SK-N-SH treated with all-trans-retinoic acid at 6 μM for 48 hours (cell line): ENCODE measurements at regions not wholly inside any gene's neighbourhood (a gene's known extent, or its start where the extent isn't known, plus 50 kb on each side); places are given as distances from the start of the nearest gene placed in this dataset.
"Not testable (repeated sequence)": the region's sequence is repeated elsewhere in the genome, so short reads cannot be mapped to it uniquely, and the experiment has no call there.

ENCODE experiments used
- ATAC-seq: fragments of 200-7000 bp; cut with Tn5 transposase; 3 replicates; pipeline ENCODE4 v1.9.1; 2020; ENCODE audit warnings: mild to moderate bottlenecking, moderate library complexity
- ARNTL ChIP-seq: fragments of 450-650 bp; formaldehyde crosslinking; IDR thresholded peaks from 2 replicates; pipeline ENCODE4 v1.5.0; 2020; ENCODE audit warnings: low read depth, mild to moderate bottlenecking, moderate library complexity, borderline replicate concordance
- BACH2 ChIP-seq: fragments of 250-450 bp; sonication (Bioruptor Pico); IDR thresholded peaks from 2 replicates; pipeline ENCODE4 v1.9.0; 2021; ENCODE audit warnings: mild to moderate bottlenecking, borderline replicate concordance
- CSRNP3 ChIP-seq: fragments of 250-450 bp; sonication (Bioruptor Pico); IDR thresholded peaks from 2 replicates; pipeline ENCODE4 v1.5.1; 2021; ENCODE audit warnings: mild to moderate bottlenecking, moderate library complexity
- ESRRG ChIP-seq: fragments of 250-450 bp; sonication (Bioruptor Pico); IDR thresholded peaks from 2 replicates; pipeline ENCODE4 v1.6.1; 2021; ENCODE audit warnings: mild to moderate bottlenecking
- PPARA ChIP-seq: fragments of 250-450 bp; sonication (Bioruptor Pico); IDR thresholded peaks from 2 replicates; pipeline ENCODE4 v1.5.0; 2020; ENCODE audit warnings: mild to moderate bottlenecking, borderline replicate concordance
- RARB ChIP-seq: fragments of 250-450 bp; sonication (Bioruptor Pico); IDR thresholded peaks from 2 replicates; pipeline ENCODE4 v1.8.0; 2021; ENCODE audit warnings: mild to moderate bottlenecking, moderate library complexity
- SNAI2 ChIP-seq: fragments of 250-450 bp; sonication (Bioruptor Pico); IDR thresholded peaks from 2 replicates; pipeline ENCODE4 v1.5.0; 2020; ENCODE audit warnings: mild to moderate bottlenecking, moderate library complexity
- TCF4 ChIP-seq: fragments of 250-450 bp; sonication (Bioruptor Pico); IDR thresholded peaks from 2 replicates; pipeline ENCODE4 v1.8.0; 2021; ENCODE audit warnings: mild to moderate bottlenecking, moderate library complexity, borderline replicate concordance
- TOX ChIP-seq: fragments of 250-450 bp; sonication (Bioruptor Pico); IDR thresholded peaks from 2 replicates; pipeline ENCODE4 v1.8.0; 2021; ENCODE audit warnings: mild to moderate bottlenecking, moderate library complexity, borderline replicate concordance
- ZC3H10 ChIP-seq: fragments of 250-450 bp; sonication (Bioruptor Pico); IDR thresholded peaks from 2 replicates; pipeline ENCODE4 v1.5.1; 2021; ENCODE audit warnings: mild to moderate bottlenecking, moderate library complexity
- ZFP3 ChIP-seq: fragments of 250-450 bp; sonication (Bioruptor Pico); IDR thresholded peaks from 2 replicates; pipeline ENCODE4 v1.5.0; 2020; ENCODE audit warnings: mild to moderate bottlenecking, moderate library complexity
- ZFP30 ChIP-seq: fragments of 450-650 bp; formaldehyde crosslinking; IDR thresholded peaks from 2 replicates; pipeline ENCODE4 v1.5.0; 2022; ENCODE audit warnings: mild to moderate bottlenecking, moderate library complexity
- ZNF565 ChIP-seq: fragments of 450-650 bp; formaldehyde crosslinking; conservative IDR thresholded peaks from 2 replicates; pipeline ENCODE4 v1.5.0; 2020; ENCODE audit warnings: low read depth, mild to moderate bottlenecking, moderate library complexity
- ZNF70 ChIP-seq: fragments of 450-650 bp; formaldehyde crosslinking; IDR thresholded peaks from 2 replicates; pipeline ENCODE4 v1.5.0; 2020; ENCODE audit warnings: mild to moderate bottlenecking, moderate library complexity
- ZNF8 ChIP-seq: fragments of 450-650 bp; formaldehyde crosslinking; IDR thresholded peaks from 2 replicates; pipeline ENCODE4 v1.5.0; 2020; ENCODE audit warnings: mild to moderate bottlenecking, moderate library complexity
- TF ChIP-seq, protein P1 (sequence below): fragments of 250-450 bp; sonication (Bioruptor Pico); IDR thresholded peaks from 2 replicates; pipeline ENCODE4 v1.5.0; 2020; ENCODE audit warnings: mild to moderate bottlenecking, moderate library complexity
- TF ChIP-seq, protein P2 (sequence below): fragments of 250-450 bp; sonication (Bioruptor Pico); IDR thresholded peaks from 2 replicates; pipeline ENCODE4 v1.8.0; 2021; ENCODE audit warnings: low read depth, mild to moderate bottlenecking, moderate library complexity, borderline replicate concordance
- TF ChIP-seq, protein P3 (sequence below): fragments of 250-450 bp; sonication (Bioruptor Pico); IDR thresholded peaks from 2 replicates; pipeline ENCODE4 v1.5.1; 2020; ENCODE audit warnings: low read depth, mild to moderate bottlenecking, moderate library complexity
- TF ChIP-seq, protein P4 (sequence below): fragments of 250-450 bp; sonication (Bioruptor Pico); IDR thresholded peaks from 2 replicates; pipeline ENCODE4 v1.8.0; 2020; ENCODE audit warnings: mild to moderate bottlenecking, moderate library complexity, borderline replicate concordance

- peak; percentile 68 for ATAC-seq
- TF ChIP-seq TOX (CRISPR knock-in tag) (no peak), PPARA (CRISPR knock-in tag) (no peak), RARB (no peak), SNAI2 (CRISPR knock-in tag) (no peak), CSRNP3 (no peak), ZNF565 (no peak)
Observed at GRCh38 chr13:83780227-83780626, 102.0 kb downstream of the SLITRK1 start.

DNA sequence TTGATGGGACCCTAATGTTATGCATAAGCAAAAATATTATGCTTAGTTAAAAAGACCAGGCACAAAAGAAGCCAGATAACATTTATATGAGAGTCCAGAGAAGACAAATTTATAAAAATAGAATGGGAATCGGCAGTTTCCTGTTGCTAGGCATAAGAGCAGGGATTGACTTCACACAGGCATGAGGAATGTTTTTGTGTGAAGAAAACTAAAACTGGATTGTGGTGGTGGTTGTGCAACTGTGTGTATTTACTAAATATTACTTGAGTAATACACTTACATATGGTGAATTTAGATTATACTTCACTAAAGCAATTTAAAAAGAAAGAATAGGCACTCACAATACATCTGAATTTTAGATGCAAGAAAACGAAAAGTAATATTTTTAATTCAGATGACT lies 108.3 kb downstream of the SLITRK1 start:
- ATAC-seq = no peak
- TF ChIP-seq, protein P1, sequence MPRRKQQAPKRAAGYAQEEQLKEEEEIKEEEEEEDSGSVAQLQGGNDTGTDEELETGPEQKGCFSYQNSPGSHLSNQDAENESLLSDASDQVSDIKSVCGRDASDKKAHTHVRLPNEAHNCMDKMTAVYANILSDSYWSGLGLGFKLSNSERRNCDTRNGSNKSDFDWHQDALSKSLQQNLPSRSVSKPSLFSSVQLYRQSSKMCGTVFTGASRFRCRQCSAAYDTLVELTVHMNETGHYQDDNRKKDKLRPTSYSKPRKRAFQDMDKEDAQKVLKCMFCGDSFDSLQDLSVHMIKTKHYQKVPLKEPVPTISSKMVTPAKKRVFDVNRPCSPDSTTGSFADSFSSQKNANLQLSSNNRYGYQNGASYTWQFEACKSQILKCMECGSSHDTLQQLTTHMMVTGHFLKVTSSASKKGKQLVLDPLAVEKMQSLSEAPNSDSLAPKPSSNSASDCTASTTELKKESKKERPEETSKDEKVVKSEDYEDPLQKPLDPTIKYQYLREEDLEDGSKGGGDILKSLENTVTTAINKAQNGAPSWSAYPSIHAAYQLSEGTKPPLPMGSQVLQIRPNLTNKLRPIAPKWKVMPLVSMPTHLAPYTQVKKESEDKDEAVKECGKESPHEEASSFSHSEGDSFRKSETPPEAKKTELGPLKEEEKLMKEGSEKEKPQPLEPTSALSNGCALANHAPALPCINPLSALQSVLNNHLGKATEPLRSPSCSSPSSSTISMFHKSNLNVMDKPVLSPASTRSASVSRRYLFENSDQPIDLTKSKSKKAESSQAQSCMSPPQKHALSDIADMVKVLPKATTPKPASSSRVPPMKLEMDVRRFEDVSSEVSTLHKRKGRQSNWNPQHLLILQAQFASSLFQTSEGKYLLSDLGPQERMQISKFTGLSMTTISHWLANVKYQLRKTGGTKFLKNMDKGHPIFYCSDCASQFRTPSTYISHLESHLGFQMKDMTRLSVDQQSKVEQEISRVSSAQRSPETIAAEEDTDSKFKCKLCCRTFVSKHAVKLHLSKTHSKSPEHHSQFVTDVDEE = no peak
- TF ChIP-seq TOX (CRISPR knock-in tag) (no peak), ZFP3 (no peak)

GRCh38 chr13:83765796-83766195 lies 116.5 kb downstream of the SLITRK1 start:
- no peak for TF ChIP-seq TCF4 (CRISPR knock-in tag)
- no peak for TF ChIP-seq ZNF565
- no peak for TF ChIP-seq ZC3H10
- no peak for TF ChIP-seq TOX (CRISPR knock-in tag)
- no peak for TF ChIP-seq CSRNP3
- TF ChIP-seq, protein P2, sequence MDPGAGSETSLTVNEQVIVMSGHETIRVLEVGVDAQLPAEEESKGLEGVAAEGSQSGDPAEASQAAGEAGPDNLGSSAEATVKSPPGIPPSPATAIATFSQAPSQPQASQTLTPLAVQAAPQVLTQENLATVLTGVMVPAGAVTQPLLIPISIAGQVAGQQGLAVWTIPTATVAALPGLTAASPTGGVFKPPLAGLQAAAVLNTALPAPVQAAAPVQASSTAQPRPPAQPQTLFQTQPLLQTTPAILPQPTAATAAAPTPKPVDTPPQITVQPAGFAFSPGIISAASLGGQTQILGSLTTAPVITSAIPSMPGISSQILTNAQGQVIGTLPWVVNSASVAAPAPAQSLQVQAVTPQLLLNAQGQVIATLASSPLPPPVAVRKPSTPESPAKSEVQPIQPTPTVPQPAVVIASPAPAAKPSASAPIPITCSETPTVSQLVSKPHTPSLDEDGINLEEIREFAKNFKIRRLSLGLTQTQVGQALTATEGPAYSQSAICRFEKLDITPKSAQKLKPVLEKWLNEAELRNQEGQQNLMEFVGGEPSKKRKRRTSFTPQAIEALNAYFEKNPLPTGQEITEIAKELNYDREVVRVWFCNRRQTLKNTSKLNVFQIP = no peak
- no peak for TF ChIP-seq ZNF70 (CRISPR knock-in tag)
- TF ChIP-seq ESRRG = no peak
- TF ChIP-seq BACH2 (CRISPR knock-in tag) = no peak
- TF ChIP-seq ZNF8 (CRISPR knock-in tag) = no peak
- TF ChIP-seq, protein P3, sequence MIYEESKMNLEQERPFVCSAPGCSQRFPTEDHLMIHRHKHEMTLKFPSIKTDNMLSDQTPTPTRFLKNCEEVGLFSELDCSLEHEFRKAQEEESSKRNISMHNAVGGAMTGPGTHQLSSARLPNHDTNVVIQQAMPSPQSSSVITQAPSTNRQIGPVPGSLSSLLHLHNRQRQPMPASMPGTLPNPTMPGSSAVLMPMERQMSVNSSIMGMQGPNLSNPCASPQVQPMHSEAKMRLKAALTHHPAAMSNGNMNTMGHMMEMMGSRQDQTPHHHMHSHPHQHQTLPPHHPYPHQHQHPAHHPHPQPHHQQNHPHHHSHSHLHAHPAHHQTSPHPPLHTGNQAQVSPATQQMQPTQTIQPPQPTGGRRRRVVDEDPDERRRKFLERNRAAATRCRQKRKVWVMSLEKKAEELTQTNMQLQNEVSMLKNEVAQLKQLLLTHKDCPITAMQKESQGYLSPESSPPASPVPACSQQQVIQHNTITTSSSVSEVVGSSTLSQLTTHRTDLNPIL (CRISPR knock-in tag) = no peak
- no peak for TF ChIP-seq ZFP30 (CRISPR knock-in tag)
- no peak for TF ChIP-seq PPARA (CRISPR knock-in tag)
- no peak for TF ChIP-seq ZFP3
- TF ChIP-seq, protein P4, sequence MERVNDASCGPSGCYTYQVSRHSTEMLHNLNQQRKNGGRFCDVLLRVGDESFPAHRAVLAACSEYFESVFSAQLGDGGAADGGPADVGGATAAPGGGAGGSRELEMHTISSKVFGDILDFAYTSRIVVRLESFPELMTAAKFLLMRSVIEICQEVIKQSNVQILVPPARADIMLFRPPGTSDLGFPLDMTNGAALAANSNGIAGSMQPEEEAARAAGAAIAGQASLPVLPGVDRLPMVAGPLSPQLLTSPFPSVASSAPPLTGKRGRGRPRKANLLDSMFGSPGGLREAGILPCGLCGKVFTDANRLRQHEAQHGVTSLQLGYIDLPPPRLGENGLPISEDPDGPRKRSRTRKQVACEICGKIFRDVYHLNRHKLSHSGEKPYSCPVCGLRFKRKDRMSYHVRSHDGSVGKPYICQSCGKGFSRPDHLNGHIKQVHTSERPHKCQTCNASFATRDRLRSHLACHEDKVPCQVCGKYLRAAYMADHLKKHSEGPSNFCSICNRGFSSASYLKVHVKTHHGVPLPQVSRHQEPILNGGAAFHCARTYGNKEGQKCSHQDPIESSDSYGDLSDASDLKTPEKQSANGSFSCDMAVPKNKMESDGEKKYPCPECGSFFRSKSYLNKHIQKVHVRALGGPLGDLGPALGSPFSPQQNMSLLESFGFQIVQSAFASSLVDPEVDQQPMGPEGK (CRISPR knock-in tag) = no peak
- no peak for ATAC-seq

DNA sequence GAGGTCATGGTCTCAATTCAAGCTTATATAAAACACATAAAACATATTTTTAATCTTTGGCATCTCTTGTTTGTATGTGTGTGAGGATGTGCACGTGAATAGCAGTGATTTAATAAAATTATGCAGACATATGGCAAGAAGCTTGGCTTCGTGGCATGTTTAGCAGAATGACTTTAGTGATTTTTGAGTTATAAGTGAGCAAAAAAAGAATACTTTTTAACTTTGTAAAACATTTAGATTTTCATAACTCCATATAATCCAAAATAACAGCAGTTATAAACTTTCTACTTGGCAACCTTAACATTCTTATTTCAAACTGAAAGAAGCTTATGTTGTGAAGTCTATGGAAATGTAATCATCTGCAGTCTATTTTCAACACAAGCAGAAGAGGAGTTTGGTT lies 120.6 kb downstream of the SLITRK1 start:
- no peak for ATAC-seq
- no peak for TF ChIP-seq SNAI2 (CRISPR knock-in tag)
- TF ChIP-seq ARNTL = no peak
- TF ChIP-seq ZNF8 (CRISPR knock-in tag) = no peak
- no peak for TF ChIP-seq CSRNP3

GRCh38 chr13:83755210-83755609 lies 127.1 kb downstream of the SLITRK1 start:
- ATAC-seq = not testable (repeated sequence)
